GM18505 (cell line): ENCODE measurements at regions not wholly inside any gene's neighbourhood (a gene's known extent, or its start where the extent isn't known, plus 50 kb on each side); places are given as distances from the start of the nearest gene placed in this dataset.
"Not testable (repeated sequence)": the region's sequence is repeated elsewhere in the genome, so short reads cannot be mapped to it uniquely, and the experiment has no call there.

Source experiments
- ATAC-seq: cut with Tn5 transposase; IDR thresholded peaks from one replicate; pipeline ENCODE4 v1.9.1; 2021; ENCODE audit not compliant: unreplicated experiment
- POLR2A ChIP-seq: IDR thresholded peaks from 4 replicates; pipeline ENCODE4 v1.6.1; 2011; ENCODE audit warnings: borderline replicate concordance; ENCODE audit not compliant: insufficient read depth, insufficient read length; ENCODE audit errors: extremely low read depth

- no peak for TF ChIP-seq POLR2A
- no peak for ATAC-seq
Measured at GRCh38 chr1:81512252-81513003, 288.3 kb upstream of the ADGRL2 start.

- ATAC-seq = no peak
- no peak for TF ChIP-seq POLR2A
Measured at GRCh38 chr1:81511281-81511680, 289.5 kb upstream of the ADGRL2 start.

GRCh38 chr1:81510701-81511100 is 290.0 kb upstream of the ADGRL2 start:
- ATAC-seq = no peak
- TF ChIP-seq POLR2A = no peak

- TF ChIP-seq POLR2A = no peak
- ATAC-seq = no peak
Measured at GRCh38 chr1:81509594-81509993, 291.1 kb upstream of the ADGRL2 start.

- TF ChIP-seq POLR2A = no peak
- no peak for ATAC-seq
Measured at GRCh38 chr1:81506699-81507098, 294.0 kb upstream of the ADGRL2 start.

- peak; percentile 99 for ATAC-seq
- no peak for TF ChIP-seq POLR2A
Measured at GRCh38 chr1:81505831-81506230, 294.9 kb upstream of the ADGRL2 start.

GRCh38 chr1:81504820-81505219 is 295.9 kb upstream of the ADGRL2 start:
- ATAC-seq = not testable (repeated sequence)

GRCh38 chr1:81502705-81503104 is 298.0 kb upstream of the ADGRL2 start:
- ATAC-seq = not testable (repeated sequence)

- ATAC-seq = not testable (repeated sequence)
Measured at GRCh38 chr1:81501485-81501884, 299.2 kb upstream of the ADGRL2 start.

- ATAC-seq = no peak
Measured at GRCh38 chr1:81499487-81499886, 301.2 kb upstream of the ADGRL2 start.

GRCh38 chr1:81498471-81499462 is 302.0 kb upstream of the ADGRL2 start:
- ATAC-seq = no peak

More at GRCh38 chr1:81499487-81499886, 301.2 kb upstream of the ADGRL2 start:
- TF ChIP-seq POLR2A = no peak

GRCh38 chr1:81496349-81496748 is 304.4 kb upstream of the ADGRL2 start:
- ATAC-seq = no peak
- TF ChIP-seq POLR2A = no peak

More at GRCh38 chr1:81498471-81499462, 302.0 kb upstream of the ADGRL2 start:
- no peak for TF ChIP-seq POLR2A

GRCh38 chr1:81493102-81493869 is 307.4 kb upstream of the ADGRL2 start:
- no peak for TF ChIP-seq POLR2A
- no peak for ATAC-seq
